H1 (cell line): ENCODE measurements at regions not wholly inside any gene's neighbourhood (a gene's known extent, or its start where the extent isn't known, plus 50 kb on each side); places are given as distances from the start of the nearest gene placed in this dataset.
A peak's percentile ranks its signal among the peaks of the same experiment; 100 is the strongest.

ENCODE experiments used
- CTCF ChIP-seq, 3 experiments: IDR thresholded peaks; 1 replicate in 2 of 3; 2 replicates in 1 of 3; pipeline versions ENCODE4 v1.5.1 to v1.6.1; 2011; ENCODE audit warnings: low read length in 3 of 3, mild to moderate bottlenecking in 3 of 3, inconsistent platforms in 2 of 3, low read depth in 1 of 3, moderate library complexity in 1 of 3; ENCODE audit not compliant: insufficient read depth in 1 of 3; ENCODE audit errors: control extremely low read depth in 1 of 3
- EP300 ChIP-seq, 2 experiments: IDR thresholded peaks; 1 replicate in 1 of 2; 2 replicates in 1 of 2; pipeline ENCODE4 v1.6.1; 2011 to 2012; ENCODE audit warnings: low read depth in 2 of 2, low read length in 2 of 2, mild to moderate bottlenecking in 2 of 2, borderline replicate concordance in 1 of 2, inconsistent platforms in 1 of 2, moderate library complexity in 1 of 2
- GABPA ChIP-seq: IDR thresholded peaks from 2 replicates; pipeline ENCODE4 v1.6.1; 2011; ENCODE audit warnings: mild to moderate bottlenecking, low read length, moderate library complexity, borderline replicate concordance; ENCODE audit not compliant: insufficient read depth
- JUND ChIP-seq: IDR thresholded peaks from 2 replicates; pipeline ENCODE4 v1.6.1; 2011; ENCODE audit warnings: mild to moderate bottlenecking, improper control_type of control experiment, low read length
- KDM1A ChIP-seq: fragments of 200-600, 300-600 bp; sonication (generic); IDR thresholded peaks from 2 replicates; pipeline ENCODE4 v1.7.1; 2016; ENCODE audit warnings: mild to moderate bottlenecking, low read length, borderline replicate concordance
- POLR2A ChIP-seq, 2 experiments: IDR thresholded peaks; 1 replicate in 1 of 2; 2 replicates in 1 of 2; pipeline ENCODE4 v1.6.1; 2011; ENCODE audit warnings: low read depth in 2 of 2, low read length in 2 of 2, mild to moderate bottlenecking in 2 of 2; ENCODE audit errors: control extremely low read depth in 1 of 2
- SIRT6 ChIP-seq: IDR thresholded peaks from one replicate; pipeline ENCODE4 v1.7.1; 2012; ENCODE audit warnings: low read length, inconsistent platforms
- TAF1 ChIP-seq: IDR thresholded peaks from 2 replicates; pipeline ENCODE4 v1.6.1; 2011; ENCODE audit warnings: mild to moderate bottlenecking, low read depth, low read length
- TEAD4 ChIP-seq: IDR thresholded peaks from 2 replicates; pipeline ENCODE4 v1.6.1; 2012; ENCODE audit warnings: low read depth, low read length, inconsistent platforms, mixed read lengths
- USF2 ChIP-seq: IDR thresholded peaks from 2 replicates; pipeline ENCODE4 v1.6.1; 2011; ENCODE audit warnings: low read length, improper control_type of control experiment

GRCh38 chr7:9983048-9983447, 990.6 kb upstream of the PHF14 start:
- TF ChIP-seq CTCF (IDR thresholded peaks at IDR 0.05; ENCODE audit: control extremely low read depth in 1 of 3, insufficient read depth in 1 of 3, low read depth in 1 of 3, low read length in 3 of 3) (peak in 1 of 3 experiments; percentile 32; a peak in 1 of 4 replicates), JUND (no peak), USF2 (no peak), KDM1A (no peak), TAF1 (no peak), POLR2A (IDR thresholded peaks at IDR 0.05; ENCODE audit: control extremely low read depth in 1 of 2, low read depth in 2 of 2, low read length in 2 of 2) (no peak), EP300 (IDR thresholded peaks at IDR 0.05; ENCODE audit: borderline replicate concordance in 1 of 2, low read depth in 2 of 2, low read length in 2 of 2) (no peak), GABPA (no peak), SIRT6 (no peak), TEAD4 (no peak)
